BE2C (cell line): ENCODE measurements at regions not wholly inside any gene's neighbourhood (a gene's known extent, or its start where the extent isn't known, plus 50 kb on each side); places are given as distances from the start of the nearest gene placed in this dataset.

ENCODE experiments used
- DNase-seq: peaks from one replicate; pipeline ENCODE4 v3.0.0-alpha.2; 2020
- H3K27me3 ChIP-seq: fragments of 250-450 bp; sonication (Bioruptor Pico); 2 replicates; pipeline ENCODE4 v1.5.1; 2020; ENCODE audit warnings: mild to moderate bottlenecking
- H3K36me3 ChIP-seq: fragments of 250-450 bp; sonication (Bioruptor Pico); 2 replicates; pipeline ENCODE4 v1.5.1; 2020; ENCODE audit warnings: mild to moderate bottlenecking
- H3K4me1 ChIP-seq: fragments of 250-450 bp; sonication (Bioruptor Pico); 2 replicates; pipeline ENCODE4 v1.5.1; 2020
- H3K4me3 ChIP-seq: 2 replicates; pipeline ENCODE4 v1.5.1; 2011; ENCODE audit warnings: low read depth, low read length
- H3K9me3 ChIP-seq: fragments of 250-450 bp; sonication (Bioruptor Pico); 2 replicates; pipeline ENCODE4 v1.5.1; 2020
- CTCF ChIP-seq: IDR thresholded peaks from 2 replicates; pipeline ENCODE4 v1.5.1; 2012; ENCODE audit warnings: mild to moderate bottlenecking, low read depth, low read length

GRCh38 chr9:74282526-74283253 is 214.4 kb upstream of the RORB start:
- H3K4me3 ChIP-seq = no peak overlapping the region
- no peaks in the 10 kb centered on the region for H3K27me3 ChIP-seq
- no peaks in the 10 kb centered on the region for H3K4me1 ChIP-seq
- TF ChIP-seq CTCF = no peak
- no peak for DNase-seq
- no peaks in the 10 kb centered on the region for H3K36me3 ChIP-seq
- no peaks in the 10 kb centered on the region; the same call in 1 of the 2 replicates for H3K9me3 ChIP-seq

- Histone ChIP-seq H3K4me3 (no peak overlapping the region), H3K27me3 (no peaks in the 10 kb centered on the region), H3K9me3 (no peaks in the 10 kb centered on the region; the same call in 1 of the 2 replicates), H3K36me3 (no peaks in the 10 kb centered on the region), H3K4me1 (no peaks in the 10 kb centered on the region)
- TF ChIP-seq CTCF = no peak
- DNase-seq = no peak
These were observed 212.3 kb upstream of the RORB start for GRCh38 chr9:74284581-74285450.

- Histone ChIP-seq H3K36me3 (no peaks in the 10 kb centered on the region), H3K4me1 (no peaks in the 10 kb centered on the region), H3K4me3 (no peak overlapping the region), H3K9me3 (no peaks in the 10 kb centered on the region), H3K27me3 (no peaks in the 10 kb centered on the region)
- no peak for TF ChIP-seq CTCF
- DNase-seq = no peak
These were observed 203.7 kb upstream of the RORB start for GRCh38 chr9:74293479-74293878.

GRCh38 chr9:74303945-74304344 is 193.2 kb upstream of the RORB start:
- no peaks in the 10 kb centered on the region for H3K36me3 ChIP-seq
- no peaks in the 10 kb centered on the region for H3K9me3 ChIP-seq
- no peaks in the 10 kb centered on the region for H3K27me3 ChIP-seq

GRCh38 chr9:74304598-74304997 is 192.5 kb upstream of the RORB start:
- TF ChIP-seq CTCF = no peak
- Histone ChIP-seq H3K9me3 (no peaks in the 10 kb centered on the region), H3K4me1 (no peaks in the 10 kb centered on the region), H3K27me3 (no peaks in the 10 kb centered on the region), H3K36me3 (no peaks in the 10 kb centered on the region), H3K4me3 (no peak overlapping the region)
- no peak for DNase-seq

More at GRCh38 chr9:74303945-74304344, 193.2 kb upstream of the RORB start:
- H3K4me1 ChIP-seq = no peaks in the 10 kb centered on the region
- DNase-seq = no peak
- no peak for TF ChIP-seq CTCF
- no peak overlapping the region for H3K4me3 ChIP-seq

- DNase-seq = no peak
- no peak for TF ChIP-seq CTCF
- H3K36me3 ChIP-seq = no peaks in the 10 kb centered on the region
- H3K9me3 ChIP-seq = no peaks in the 10 kb centered on the region
- H3K27me3 ChIP-seq = no peaks in the 10 kb centered on the region
- no peaks in the 10 kb centered on the region for H3K4me1 ChIP-seq
- no peak overlapping the region for H3K4me3 ChIP-seq
These were observed 187.5 kb upstream of the RORB start for GRCh38 chr9:74309654-74310053.
